HEK293 (cell line): ENCODE measurements at regions not wholly inside any gene's neighbourhood (a gene's known extent, or its start where the extent isn't known, plus 50 kb on each side); places are given as distances from the start of the nearest gene placed in this dataset.

Experiments used
- TRIM28 ChIP-seq: IDR thresholded peaks from 2 replicates; pipeline ENCODE4 v1.6.1; 2011; ENCODE audit warnings: low read length, control low read depth, borderline replicate concordance
- YY1 ChIP-seq: fragments of 450-650 bp; formaldehyde crosslinking; IDR thresholded peaks from 2 replicates; pipeline ENCODE4 v1.5.1; 2018; ENCODE audit warnings: missing biosample characterization, missing genetic modification characterization
- TF ChIP-seq, protein P1 (sequence below): fragments of 450-650 bp; formaldehyde crosslinking; IDR thresholded peaks from 2 replicates; pipeline ENCODE4 v1.5.1; 2016; ENCODE audit warnings: missing biosample characterization, missing genetic modification characterization

DNA sequence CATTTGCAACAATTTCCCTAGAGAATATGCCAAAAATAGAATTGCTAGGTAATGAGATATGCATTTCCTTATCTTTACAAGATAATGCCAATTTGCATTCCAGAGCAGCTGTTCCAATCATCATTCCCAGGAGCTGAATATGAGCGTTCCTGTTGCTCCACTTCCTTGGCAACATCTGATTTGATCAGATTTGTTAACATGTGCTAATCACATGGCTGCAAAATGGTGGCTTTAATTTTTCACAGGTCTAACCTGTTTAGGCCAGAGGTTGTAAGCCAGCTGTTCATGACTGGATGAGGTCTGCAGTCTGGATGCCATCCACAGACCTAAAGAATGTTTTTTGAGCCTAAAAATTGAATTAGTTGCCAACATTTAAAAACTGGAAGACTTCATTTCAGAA lies 220.7 kb upstream of the IL12B start:
- no peak for TF ChIP-seq YY1 (tag by site-specific recombination)
- TF ChIP-seq TRIM28: no peak
- TF ChIP-seq, protein P1, sequence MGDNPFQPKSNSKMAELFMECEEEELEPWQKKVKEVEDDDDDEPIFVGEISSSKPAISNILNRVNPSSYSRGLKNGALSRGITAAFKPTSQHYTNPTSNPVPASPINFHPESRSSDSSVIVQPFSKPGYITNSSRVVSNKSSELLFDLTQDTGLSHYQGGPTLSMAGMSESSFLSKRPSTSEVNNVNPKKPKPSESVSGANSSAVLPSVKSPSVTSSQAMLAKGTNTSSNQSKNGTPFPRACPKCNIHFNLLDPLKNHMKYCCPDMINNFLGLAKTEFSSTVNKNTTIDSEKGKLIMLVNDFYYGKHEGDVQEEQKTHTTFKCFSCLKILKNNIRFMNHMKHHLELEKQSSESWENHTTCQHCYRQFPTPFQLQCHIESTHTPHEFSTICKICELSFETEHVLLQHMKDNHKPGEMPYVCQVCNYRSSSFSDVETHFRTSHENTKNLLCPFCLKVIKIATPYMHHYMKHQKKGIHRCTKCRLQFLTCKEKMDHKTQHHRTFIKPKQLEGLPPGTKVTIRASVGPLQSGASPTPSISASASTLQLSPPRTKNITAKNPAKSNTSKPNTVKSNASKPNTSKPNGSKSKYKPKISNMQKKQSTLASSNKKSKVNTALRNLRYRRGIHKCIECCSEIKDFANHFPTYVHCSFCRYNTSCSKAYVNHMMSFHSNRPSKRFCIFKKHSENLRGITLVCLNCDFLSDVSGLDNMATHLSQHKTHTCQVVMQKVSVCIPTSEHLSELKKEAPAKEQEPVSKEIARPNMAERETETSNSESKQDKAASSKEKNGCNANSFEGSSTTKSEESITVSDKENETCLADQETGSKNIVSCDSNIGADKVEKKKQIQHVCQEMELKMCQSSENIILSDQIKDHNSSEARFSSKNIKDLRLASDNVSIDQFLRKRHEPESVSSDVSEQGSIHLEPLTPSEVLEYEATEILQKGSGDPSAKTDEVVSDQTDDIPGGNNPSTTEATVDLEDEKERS (tag by site-specific recombination): no peak
